ENCODE measurements at regions not wholly inside any gene's neighbourhood (a gene's known extent, or its start where the extent isn't known, plus 50 kb on each side); places are given as distances from the start of the nearest gene placed in this dataset.

DNA sequence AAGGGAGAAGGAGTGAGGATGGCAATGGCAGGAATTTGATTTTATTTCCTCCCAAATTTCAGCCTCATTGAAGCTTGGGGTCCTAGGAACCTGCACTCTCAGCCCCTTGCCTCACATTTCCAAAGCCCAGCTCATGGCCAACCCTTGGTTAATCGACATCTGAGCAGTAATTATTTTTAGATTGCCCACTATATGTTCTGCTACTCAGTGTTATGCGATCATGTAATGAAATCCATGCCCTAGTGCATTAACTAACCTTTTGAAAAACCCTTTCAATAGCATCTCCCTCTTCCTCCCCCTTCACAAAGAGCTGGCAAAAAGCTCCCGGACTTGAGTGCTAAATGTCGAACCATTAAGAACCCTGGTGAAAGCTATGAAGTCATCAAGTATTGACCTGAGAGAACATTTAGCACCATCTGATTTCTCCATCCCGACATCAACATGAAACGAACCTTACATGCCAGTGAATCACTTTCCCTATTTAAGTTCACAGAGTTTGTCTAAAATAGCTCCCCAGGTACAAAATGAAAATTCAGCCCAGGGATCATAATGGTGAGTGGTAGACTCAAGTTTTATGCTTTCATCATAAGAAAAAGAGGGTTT lies 59.2 kb upstream of the RPS6KA3 start:
- no peak for DNase-seq
- ATAC-seq (ENCODE audit: low read depth): no peak
- POLR2A ChIA-PET: no interaction called here
- Mint-ChIP-seq H3K36me3 (peaks cover 2% of the 10 kb centered on the region), H3K4me3 (no peak overlapping the region), H3K4me1 (peaks cover 12% of the 10 kb centered on the region), H3K27ac (no peak overlapping the region), H3K9me3 (no peaks in the 10 kb centered on the region), H3K27me3 (no peaks in the 10 kb centered on the region)

DNA sequence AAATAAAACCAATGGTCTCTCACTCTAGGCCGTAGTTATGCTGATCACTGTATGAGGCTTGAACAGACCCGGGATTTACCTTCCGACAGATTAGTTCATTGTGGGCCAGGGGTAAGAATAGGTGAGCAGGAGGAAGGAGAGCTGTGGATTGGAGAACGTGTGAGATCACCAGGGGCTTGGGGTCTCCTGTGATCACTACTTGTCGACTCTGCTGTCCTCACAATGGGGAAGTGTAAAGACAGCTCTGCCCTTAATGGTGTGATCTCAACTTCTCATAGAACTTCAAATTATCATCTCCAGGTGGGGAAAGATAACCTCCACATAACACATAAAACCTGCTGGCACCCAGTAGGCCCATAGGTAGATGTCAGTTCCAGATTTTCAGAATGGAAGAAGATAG lies 56.2 kb upstream of the RPS6KA3 start:
- Mint-ChIP-seq H3K36me3 (peaks cover 2% of the 10 kb centered on the region), H3K4me1 (peaks cover 16% of the 10 kb centered on the region), H3K9me3 (no peaks in the 10 kb centered on the region), H3K4me3 (no peak overlapping the region), H3K27ac (no peak overlapping the region), H3K27me3 (no peaks in the 10 kb centered on the region)
- POLR2A ChIA-PET: no interaction called here
- no peak for DNase-seq
- ATAC-seq (ENCODE audit: low read depth): no peak

DNA sequence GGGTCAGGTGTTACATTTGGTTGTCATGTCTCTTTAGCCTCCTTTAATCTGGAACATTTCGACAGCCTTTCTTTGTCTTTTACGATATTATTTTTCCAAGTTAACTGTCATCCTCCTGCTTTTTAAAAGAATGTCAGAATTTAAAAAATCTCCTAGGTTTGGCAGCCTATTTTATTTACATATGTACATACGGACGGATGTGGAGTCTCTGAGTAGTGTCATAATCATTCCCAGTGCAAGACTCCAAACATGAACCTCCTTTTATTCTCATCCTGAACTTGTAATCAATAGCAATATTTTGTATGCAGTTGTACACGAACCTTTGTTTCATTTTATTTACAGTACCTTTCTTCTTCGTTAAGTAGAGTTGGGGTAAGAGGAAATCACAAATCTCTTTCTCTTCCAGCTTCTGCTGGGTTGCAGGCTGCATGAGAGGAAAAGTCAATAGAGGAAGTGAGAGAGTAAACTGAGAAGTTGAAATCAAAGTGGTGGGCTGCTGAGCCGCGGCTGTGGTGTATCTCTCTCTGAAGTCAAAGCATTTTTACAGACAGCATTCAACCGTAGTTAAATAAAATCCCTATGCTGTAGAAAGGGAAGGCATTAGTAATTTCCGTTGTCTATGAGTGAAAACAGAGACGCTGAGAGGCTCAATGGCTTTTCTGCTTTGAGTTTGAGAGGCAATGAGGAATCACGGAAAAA lies 53.9 kb upstream of the RPS6KA3 start:
- peaks cover 19% of the 10 kb centered on the region for H3K4me1 Mint-ChIP-seq
- peak overlapping the region; percentile 72 for H3K4me3 Mint-ChIP-seq
- DNase-seq (peak; percentile 27), ATAC-seq (ENCODE audit: low read depth) (peak; percentile 82)
- H3K9me3 Mint-ChIP-seq: no peaks in the 10 kb centered on the region
- peaks cover 2% of the 10 kb centered on the region for H3K36me3 Mint-ChIP-seq
- H3K27me3 Mint-ChIP-seq: no peaks in the 10 kb centered on the region
- H3K27ac Mint-ChIP-seq: peak overlapping the region; percentile 79
- POLR2A ChIA-PET: no interaction called here

DNA sequence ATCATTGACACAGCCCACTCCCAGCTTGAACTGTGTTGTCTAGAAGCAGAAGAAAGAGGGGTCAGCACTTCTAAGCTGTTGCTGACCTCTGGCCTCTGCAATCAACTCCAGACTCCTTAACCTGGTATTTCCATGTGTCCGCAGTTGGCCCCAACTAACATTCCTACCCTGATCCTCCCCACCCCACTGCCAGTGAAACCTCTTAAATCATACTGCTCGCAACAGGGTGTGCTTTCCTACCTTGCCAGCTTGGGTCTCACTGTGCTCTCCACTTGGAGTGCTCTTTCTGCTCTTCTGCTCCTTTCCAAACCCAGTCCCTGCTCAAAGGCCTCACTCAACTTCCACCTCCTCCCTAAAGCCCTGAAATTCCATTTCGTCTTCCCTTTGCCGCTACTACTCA lies 52.3 kb upstream of the RPS6KA3 start:
- Mint-ChIP-seq H3K27ac (no peak overlapping the region), H3K4me1 (peaks cover 22% of the 10 kb centered on the region), H3K36me3 (peaks cover 2% of the 10 kb centered on the region), H3K4me3 (no peak overlapping the region), H3K27me3 (no peaks in the 10 kb centered on the region), H3K9me3 (no peaks in the 10 kb centered on the region)
- ATAC-seq (ENCODE audit: low read depth): no peak
- POLR2A ChIA-PET: no interaction called here
- DNase-seq: no peak

DNA sequence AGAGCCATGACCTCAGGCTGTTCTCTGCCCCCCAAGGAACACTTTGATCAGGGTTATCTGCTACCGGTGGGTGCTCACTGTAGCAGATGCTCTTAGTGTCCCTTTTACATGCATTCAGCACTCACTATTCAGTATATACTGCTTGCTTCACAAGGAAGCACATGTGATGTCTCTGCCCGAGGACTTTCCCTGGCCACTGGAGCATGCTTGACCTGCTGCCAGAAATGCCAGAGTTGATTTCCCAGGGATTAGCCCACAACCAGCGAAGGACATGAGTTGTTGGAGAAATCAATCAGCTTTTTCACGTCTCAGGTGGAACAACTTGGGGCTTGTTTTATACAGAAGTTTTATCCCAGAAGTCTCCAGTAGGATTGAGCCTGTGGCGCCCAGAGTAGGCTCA lies 51.2 kb upstream of the RPS6KA3 start:
- H3K27ac Mint-ChIP-seq: no peak overlapping the region
- no peak overlapping the region for H3K4me3 Mint-ChIP-seq
- POLR2A ChIA-PET: no interaction called here
- DNase-seq (no peak), ATAC-seq (ENCODE audit: low read depth) (no peak)
- H3K9me3 Mint-ChIP-seq: no peaks in the 10 kb centered on the region
- peaks cover 2% of the 10 kb centered on the region for H3K36me3 Mint-ChIP-seq
- peaks cover 22% of the 10 kb centered on the region for H3K4me1 Mint-ChIP-seq
- H3K27me3 Mint-ChIP-seq: no peaks in the 10 kb centered on the region

All from activated naive CD8-positive, alpha-beta T cell treated with anti-CD3 and anti-CD28 coated beads, Interleukin-2, amount 10 ng/mL, durations not matched to agents 7 days and 5 days (primary cell).